HG03342 (cell line): ENCODE measurements at regions not wholly inside any gene's neighbourhood (a gene's known extent, or its start where the extent isn't known, plus 50 kb on each side); places are given as distances from the start of the nearest gene placed in this dataset.

Experiments
- ATAC-seq: cut with Tn5 transposase; IDR thresholded peaks from one replicate; pipeline ENCODE4 v1.9.1; 2021; ENCODE audit warnings: mild to moderate bottlenecking, moderate library complexity; ENCODE audit not compliant: unreplicated experiment

GRCh38 chr12:93100610-93101009 lies 171.5 kb upstream of the EEA1 start:
- ATAC-seq: no peak

- ATAC-seq: no peak
These were observed 172.3 kb upstream of the EEA1 start for GRCh38 chr12:93101367-93101766.

GRCh38 chr12:93102312-93102711 lies 173.2 kb upstream of the EEA1 start:
- no peak for ATAC-seq

- ATAC-seq: no peak
These were observed 173.6 kb upstream of the EEA1 start for GRCh38 chr12:93102744-93103143.

- ATAC-seq: no peak
These were observed 174.1 kb upstream of the EEA1 start for GRCh38 chr12:93103154-93103553.

GRCh38 chr12:93104535-93104934 lies 175.4 kb upstream of the EEA1 start:
- ATAC-seq: no peak

GRCh38 chr12:93106910-93107309 lies 177.8 kb upstream of the EEA1 start:
- no peak for ATAC-seq

GRCh38 chr12:93107514-93108312 lies 178.6 kb upstream of the EEA1 start:
- ATAC-seq: no peak

GRCh38 chr12:93108985-93109384 lies 179.9 kb upstream of the EEA1 start:
- ATAC-seq: no peak

GRCh38 chr12:93109551-93110203 lies 180.6 kb upstream of the EEA1 start:
- no peak for ATAC-seq

GRCh38 chr12:93111773-93112172 lies 182.7 kb upstream of the EEA1 start:
- no peak for ATAC-seq

- ATAC-seq: no peak
These were observed 184.4 kb upstream of the EEA1 start for GRCh38 chr12:93113317-93114006.

- ATAC-seq: no peak
These were observed 186.1 kb upstream of the EEA1 start for GRCh38 chr12:93115198-93115601.

- no peak for ATAC-seq
These were observed 186.6 kb upstream of the EEA1 start for GRCh38 chr12:93115646-93116045.

GRCh38 chr12:93116632-93117031 lies 187.5 kb upstream of the EEA1 start:
- ATAC-seq: no peak

GRCh38 chr12:93121729-93122488 lies 192.8 kb upstream of the EEA1 start:
- ATAC-seq: no peak

- no peak for ATAC-seq
These were observed 193.5 kb upstream of the EEA1 start for GRCh38 chr12:93122569-93123091.

- no peak for ATAC-seq
These were observed 196.0 kb upstream of the EEA1 start for GRCh38 chr12:93125126-93125525.

GRCh38 chr12:93126069-93126474 lies 197.0 kb upstream of the EEA1 start:
- ATAC-seq: peak; percentile 64

GRCh38 chr12:93127107-93127560 lies 198.0 kb upstream of the EEA1 start:
- no peak for ATAC-seq
